Hepatic stellate cell (primary cell): ENCODE measurements at regions not wholly inside any gene's neighbourhood (a gene's known extent, or its start where the extent isn't known, plus 50 kb on each side); places are given as distances from the start of the nearest gene placed in this dataset.
"Not testable (repeated sequence)": the region's sequence is repeated elsewhere in the genome, so short reads cannot be mapped to it uniquely, and the experiment has no call there.

ENCODE experiments used
- DNase-seq: peaks from one replicate; pipeline ENCODE4 v3.0.0; 2011; ENCODE audit warnings: low spot score

DNA sequence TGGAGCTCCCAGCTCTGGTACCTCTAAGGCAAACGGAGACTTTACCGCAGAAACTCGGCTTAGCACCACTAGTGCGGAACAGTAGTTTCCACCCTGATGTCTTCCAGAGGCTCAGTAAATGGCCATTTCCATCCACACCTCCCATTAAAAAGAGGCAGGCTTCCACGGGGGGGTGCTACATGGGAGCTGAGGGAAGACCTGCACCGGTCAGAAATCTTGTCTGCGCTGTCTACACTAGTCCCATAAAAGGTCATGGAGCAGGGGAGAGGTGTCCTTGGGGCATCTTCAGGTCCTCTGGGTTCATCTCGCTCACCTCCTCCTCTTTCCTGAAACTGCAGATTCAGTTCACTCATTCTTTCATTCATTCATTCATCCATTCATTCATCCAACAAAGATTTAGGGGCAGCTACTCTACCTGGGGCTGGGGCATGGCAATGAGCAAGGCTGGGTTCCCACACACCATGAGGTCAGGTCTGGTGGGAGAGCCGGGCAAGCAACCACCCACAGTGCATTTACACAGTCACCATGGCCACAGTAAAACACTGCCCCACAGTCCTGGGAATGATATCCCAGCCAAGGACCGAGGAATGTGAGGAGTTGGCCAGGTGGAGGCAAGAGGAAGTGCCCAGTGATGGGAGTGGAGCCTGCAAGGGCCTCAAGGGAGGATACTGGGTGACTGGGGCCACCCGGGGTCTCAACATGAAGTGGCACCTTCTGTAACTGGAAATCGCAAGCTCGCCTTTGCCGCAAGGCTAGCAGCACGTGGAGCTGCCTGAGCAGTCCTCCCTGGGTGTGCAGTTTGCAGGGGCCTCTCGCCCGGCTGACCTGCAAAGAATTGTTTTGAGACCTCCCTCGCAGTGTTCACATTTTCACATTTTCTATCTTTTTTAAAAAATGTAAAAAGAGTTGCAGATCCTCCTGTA, 180.2 kb upstream of the RAB6C start:
- DNase-seq = no peak

DNA sequence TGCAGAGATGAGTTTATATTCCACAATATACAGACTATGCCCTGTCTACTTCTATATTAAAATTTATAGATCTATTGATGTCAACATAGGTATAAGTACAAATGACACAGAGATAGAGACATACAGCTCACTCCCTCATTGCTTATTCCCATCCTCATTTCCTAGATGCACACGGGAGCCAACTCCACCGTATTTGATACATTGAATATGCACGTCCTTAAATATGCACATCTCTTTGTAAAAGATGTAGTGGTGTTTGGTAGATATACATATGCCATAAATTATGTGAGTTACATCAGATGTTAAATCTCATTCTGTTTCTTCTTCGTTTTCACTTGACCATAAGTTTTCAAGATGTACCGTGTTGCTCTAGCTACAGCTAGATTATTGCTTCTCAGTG, 179.2 kb upstream of the RAB6C start:
- DNase-seq = no peak

DNA sequence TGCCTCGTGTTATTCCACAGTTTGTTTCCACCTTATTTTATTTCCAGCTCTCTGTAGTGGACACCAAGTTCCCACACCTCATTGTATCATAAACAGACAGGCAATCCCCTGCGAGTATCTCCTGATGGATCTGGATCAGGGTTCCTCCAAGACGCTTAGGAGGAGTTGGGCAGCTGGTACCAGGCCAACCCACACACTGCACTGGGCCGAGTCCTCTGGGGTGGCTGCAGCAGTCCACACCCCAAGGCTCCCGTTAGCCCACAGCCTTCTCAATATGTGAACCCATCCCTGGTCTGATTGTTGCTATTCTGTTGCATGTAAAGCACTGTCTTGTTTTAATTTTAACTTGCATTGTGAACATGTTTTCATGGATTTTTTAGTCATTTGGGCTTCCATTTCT, 178.8 kb upstream of the RAB6C start:
- no peak for DNase-seq

GRCh38 chr2:129801575-129801974, 177.9 kb upstream of the RAB6C start:
- DNase-seq = no peak

DNA sequence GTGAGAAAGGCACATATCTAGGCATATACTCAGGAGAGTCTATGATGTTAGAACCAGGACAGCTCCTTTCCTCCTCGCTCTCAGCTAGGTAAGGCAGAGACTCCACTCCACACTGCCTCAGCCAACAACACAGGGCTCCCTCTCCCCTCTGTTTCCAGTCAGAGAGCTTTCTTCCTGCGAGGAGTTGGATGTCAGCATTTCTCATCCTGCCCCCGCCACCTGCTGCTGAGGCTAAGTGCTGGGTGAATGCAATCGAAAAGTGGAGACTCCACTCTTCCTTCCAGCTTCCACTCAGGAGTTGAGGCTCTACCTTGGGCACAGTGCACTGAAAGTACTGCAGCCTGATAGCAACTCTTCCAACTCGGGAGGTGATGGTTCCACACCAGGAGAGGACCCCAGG, 177.2 kb upstream of the RAB6C start:
- no peak for DNase-seq

DNA sequence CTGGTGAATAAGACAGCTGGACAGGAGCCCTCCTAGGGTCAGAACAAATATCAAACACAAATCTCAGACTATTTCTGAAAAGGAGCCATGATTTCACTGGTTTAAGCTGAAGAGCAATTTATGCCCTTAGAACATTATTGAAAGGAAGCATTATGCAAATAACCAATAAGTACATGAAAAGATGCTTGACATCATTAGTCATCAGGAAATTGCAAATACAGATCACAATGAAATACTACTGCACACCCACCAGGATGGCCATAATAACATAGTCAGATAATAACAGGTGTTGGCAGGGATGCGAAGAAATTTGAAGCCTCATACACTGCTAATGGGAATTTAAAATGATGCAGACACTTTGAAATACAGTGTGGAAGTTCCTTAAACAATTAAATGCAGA, 176.4 kb upstream of the RAB6C start:
- no peak for DNase-seq

GRCh38 chr2:129803871-129804270, 175.6 kb upstream of the RAB6C start:
- no peak for DNase-seq

DNA sequence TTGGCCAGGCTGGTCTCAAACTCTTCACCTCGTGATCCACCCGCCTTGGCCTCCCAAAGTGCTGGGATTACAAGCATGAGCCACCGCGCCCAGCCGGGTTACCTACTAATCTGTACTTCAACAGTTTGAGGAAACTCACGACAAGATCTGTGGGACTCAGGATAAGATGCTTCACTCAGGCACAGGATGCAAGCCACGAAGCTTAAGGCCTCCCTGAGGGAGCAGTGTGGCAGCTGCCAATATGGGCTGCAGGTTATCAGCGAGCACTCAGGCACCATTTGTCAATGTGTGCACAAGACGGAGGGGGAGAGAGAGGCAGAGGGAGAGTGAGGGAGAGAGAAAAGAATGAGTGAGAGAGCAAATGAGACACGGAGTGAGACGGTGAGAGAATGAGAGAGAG, 173.6 kb upstream of the RAB6C start:
- no peak for DNase-seq

- no peak for DNase-seq
These were observed 173.1 kb upstream of the RAB6C start for GRCh38 chr2:129806317-129806716.

DNA sequence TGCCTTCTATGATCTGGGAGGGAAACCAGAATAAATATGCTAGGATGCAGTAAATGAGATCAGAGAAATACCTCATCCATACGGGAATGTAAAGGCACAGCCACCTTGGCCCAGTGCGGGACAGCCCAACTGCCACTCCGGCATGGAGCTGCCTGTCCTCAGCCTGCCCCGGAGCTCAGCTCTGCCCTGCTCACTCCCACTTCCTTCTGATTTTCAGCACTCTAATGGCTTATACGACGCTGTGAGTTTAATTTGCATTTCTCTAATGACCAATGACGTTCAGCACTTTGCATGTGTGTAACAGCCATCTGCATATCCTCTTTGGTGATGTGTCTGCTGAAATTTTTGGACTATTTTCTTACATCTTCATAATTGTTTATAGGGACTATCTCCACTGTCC, 172.5 kb upstream of the RAB6C start:
- no peak for DNase-seq

DNA sequence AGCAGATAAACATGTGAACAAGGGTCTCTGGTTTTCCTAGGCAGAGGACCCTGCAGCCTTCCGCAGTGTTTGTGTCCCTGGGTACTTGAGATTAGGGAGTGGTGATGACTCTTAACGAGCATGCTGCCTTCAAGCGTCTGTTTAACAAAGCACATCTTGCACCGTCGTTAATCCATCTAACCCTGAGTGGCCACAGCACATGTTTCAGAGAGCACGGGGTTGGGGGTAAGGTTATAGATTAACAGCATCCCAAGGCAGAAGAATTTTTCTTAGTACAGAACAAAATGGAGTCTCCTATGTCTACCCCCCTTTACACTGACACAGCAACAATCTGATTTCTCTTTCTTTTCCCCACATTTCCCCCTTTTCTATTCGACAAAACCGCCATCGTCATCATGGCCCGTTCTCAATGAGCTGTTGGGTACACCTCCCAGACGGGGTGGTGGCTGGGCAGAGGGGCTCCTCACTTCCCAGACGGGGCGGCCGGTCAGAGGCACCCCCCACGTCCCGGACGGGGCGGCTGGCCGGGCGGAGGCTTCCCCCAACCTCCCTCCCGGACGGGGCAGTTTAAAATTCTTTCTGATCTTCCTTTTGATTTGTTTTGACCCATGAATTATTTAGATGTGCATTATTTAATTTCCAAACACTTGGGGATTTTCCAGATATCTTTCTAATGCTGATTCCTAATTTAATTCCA, 171.7 kb upstream of the RAB6C start:
- not testable (repeated sequence) for DNase-seq

DNA sequence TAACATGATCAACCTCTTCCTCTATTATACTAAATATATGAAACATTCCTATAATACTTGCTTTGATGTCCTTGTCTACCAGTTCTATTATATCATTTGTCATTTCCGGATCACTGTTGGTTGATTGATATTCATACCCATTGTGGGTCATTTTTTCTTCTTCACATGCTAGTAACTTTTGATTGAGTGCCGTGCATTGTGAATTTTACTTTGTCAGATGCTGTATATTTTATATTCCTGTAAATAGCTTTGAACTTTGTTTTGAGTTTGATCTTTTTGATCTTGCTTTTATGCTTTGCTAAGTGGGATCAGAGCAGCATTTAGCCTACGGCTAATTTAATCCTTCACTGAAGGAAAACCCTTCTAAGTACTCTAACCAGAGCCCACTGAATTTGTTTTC, 168.9 kb upstream of the RAB6C start:
- no peak for DNase-seq

GRCh38 chr2:129812071-129812470, 167.4 kb upstream of the RAB6C start:
- no peak for DNase-seq

DNA sequence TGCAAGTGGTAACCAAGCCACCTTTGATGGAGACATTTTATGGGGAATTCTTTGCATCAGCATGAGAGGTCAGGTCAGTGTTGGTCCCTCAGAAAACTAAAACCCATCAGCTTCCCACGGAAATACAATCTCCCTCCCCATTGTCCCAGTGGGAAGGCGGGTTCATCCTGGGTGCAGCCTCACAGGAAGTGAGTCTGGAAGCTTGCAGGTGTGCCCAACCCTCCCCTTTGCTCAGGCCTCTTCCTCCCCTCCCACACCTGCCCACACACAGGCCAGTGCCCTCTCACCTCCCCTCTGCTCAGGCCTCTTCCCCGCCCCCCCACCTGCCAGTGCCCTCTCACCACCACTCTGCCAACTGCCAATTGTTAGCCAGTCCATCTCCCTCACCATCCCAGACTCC, 166.8 kb upstream of the RAB6C start:
- DNase-seq = no peak

DNA sequence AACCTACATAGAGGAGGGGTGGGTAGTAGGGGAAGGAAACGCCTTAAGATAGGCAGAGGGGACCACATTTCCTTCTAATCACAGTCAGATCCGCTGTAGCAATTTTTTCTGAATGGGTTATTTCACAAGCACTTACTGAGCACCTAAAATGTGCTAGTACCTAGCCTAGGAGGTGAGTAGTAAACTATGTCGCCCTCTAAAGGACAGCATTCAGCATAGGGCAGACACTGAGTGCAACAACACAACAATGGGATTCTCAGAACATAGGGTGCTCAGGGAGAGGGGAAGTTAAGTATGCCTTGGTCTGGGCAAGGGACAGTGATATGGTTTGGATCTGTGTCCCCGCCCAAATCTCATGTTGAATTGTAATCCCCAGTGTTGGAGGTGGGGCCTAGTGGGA, 166.1 kb upstream of the RAB6C start:
- DNase-seq = no peak

- DNase-seq = no peak
These were observed 162.5 kb upstream of the RAB6C start for GRCh38 chr2:129816813-129817574.

- DNase-seq = no peak
These were observed 159.6 kb upstream of the RAB6C start for GRCh38 chr2:129819855-129820254.

- no peak for DNase-seq
These were observed 158.6 kb upstream of the RAB6C start for GRCh38 chr2:129820908-129821307.

DNA sequence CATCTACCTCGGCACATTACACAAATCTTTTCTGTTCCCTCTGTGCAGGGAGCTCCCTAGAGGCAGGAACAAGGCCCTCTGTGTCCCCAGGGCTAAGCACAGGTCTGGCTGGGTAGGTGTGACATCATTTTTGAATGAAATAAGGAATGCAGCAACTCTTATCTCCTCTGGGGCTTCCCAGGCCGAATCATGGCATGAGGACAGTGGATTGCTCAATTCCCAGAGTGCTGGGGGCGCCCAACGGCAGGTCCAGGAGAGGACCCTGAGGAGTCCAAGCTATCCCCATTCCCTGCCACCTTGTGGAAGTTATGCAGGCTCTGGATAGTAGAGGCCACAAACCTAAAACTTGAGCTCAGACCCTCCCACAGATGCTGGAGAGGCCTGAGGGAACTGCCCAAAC, 158.0 kb upstream of the RAB6C start:
- no peak for DNase-seq

- no peak for DNase-seq
These were observed 156.4 kb upstream of the RAB6C start for GRCh38 chr2:129823044-129823443.

- no peak for DNase-seq
These were observed 152.0 kb upstream of the RAB6C start for GRCh38 chr2:129827311-129828090.

DNA sequence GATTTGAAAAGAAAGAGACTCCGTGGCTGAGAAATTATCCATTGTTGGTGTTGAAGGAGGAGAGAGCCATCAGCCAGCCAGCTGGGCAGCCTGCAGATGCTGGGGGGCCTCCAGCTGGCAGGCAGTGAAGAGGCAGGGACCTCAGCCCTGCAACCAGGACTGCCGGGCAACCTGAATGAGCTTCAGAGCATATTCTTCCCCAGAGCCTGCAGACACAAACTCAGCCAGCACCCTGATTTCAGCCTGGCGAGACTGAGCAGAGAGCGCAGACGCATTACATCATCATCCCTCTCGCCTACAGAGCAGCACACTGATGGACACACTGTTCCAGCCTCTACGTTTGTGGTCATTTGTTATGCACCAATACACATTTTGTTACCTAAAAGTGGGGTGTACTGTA, 150.7 kb upstream of the RAB6C start:
- DNase-seq = no peak
